ENCODE measurements at regions not wholly inside any gene's neighbourhood (a gene's known extent, or its start where the extent isn't known, plus 50 kb on each side); places are given as distances from the start of the nearest gene placed in this dataset.
"Not testable (repeated sequence)": the region's sequence is repeated elsewhere in the genome, so short reads cannot be mapped to it uniquely, and the experiment has no call there.

- H3K27me3 ChIP-seq (ENCODE audit: control insufficient read depth in 4 of 4, insufficient read depth in 4 of 4, low read length in 3 of 4), result no peaks in the 10 kb centered on the region
- no peak overlapping the region for H3K9ac ChIP-seq (ENCODE audit: low read depth in 1 of 2, low read length in 2 of 2)
- no peaks in the 10 kb centered on the region for H3K9me3 ChIP-seq (ENCODE audit: control insufficient read depth in 4 of 4, low read length in 3 of 4)
- no peak for TF ChIP-seq RAD21 (IDR thresholded peaks at IDR 0.05)
- TF ChIP-seq ATF3 (IDR thresholded peaks at IDR 0.05), result no peak
- no peak for TF ChIP-seq HNF4A (conservative IDR thresholded peaks at IDR 0.05)
- TF ChIP-seq MAX (IDR thresholded peaks at IDR 0.05), result no peak
- TF ChIP-seq EGR1 (IDR thresholded peaks at IDR 0.05; ENCODE audit: low read depth in 2 of 2), result no peak
- TF ChIP-seq FOXA1 (IDR thresholded peaks at IDR 0.05), result no peak
- TF ChIP-seq RXRA (IDR thresholded peaks at IDR 0.05), result no peak
- TF ChIP-seq NR2F2 (IDR thresholded peaks at IDR 0.05), result no peak
- no peak for TF ChIP-seq JUND (IDR thresholded peaks at IDR 0.05)
- 94% methylated on average over 3 of the region's 3 CpGs for WGBS
- no peak overlapping the region for H3K4me3 ChIP-seq (ENCODE audit: low read depth in 1 of 3, low read length in 3 of 3)
- H3K36me3 ChIP-seq (ENCODE audit: control insufficient read depth in 4 of 4, insufficient read depth in 3 of 4, low read depth in 1 of 4, low read length in 3 of 4), result no peaks in the 10 kb centered on the region
- H3K27ac ChIP-seq (ENCODE audit: low read depth in 1 of 2, low read length in 2 of 2), result no peak overlapping the region
- DNase-seq (ENCODE audit: low spot score), result no peak
- no peaks in the 10 kb centered on the region for H3K4me1 ChIP-seq (ENCODE audit: control insufficient read depth in 4 of 4, insufficient read depth in 4 of 4, low read length in 3 of 4)
Measured at GRCh38 chr5:82465235-82465634, 187.1 kb upstream of the RPS23 start.

GRCh38 chr5:82459626-82460025 is 181.5 kb upstream of the RPS23 start:
- 92% methylated on average over 6 of the region's 6 CpGs for WGBS
- Histone ChIP-seq H3K27ac (ENCODE audit: low read depth in 1 of 2, low read length in 2 of 2) (no peak overlapping the region), H3K4me3 (ENCODE audit: low read depth in 1 of 3, low read length in 3 of 3) (no peak overlapping the region), H3K9ac (ENCODE audit: low read depth in 1 of 2, low read length in 2 of 2) (no peak overlapping the region), H3K9me3 (ENCODE audit: control insufficient read depth in 4 of 4, low read length in 3 of 4) (peaks cover 3 to 6% (median 4%) of the 10 kb centered on the region in 4 donors), H3K36me3 (ENCODE audit: control insufficient read depth in 4 of 4, insufficient read depth in 3 of 4, low read depth in 1 of 4, low read length in 3 of 4) (no peaks in the 10 kb centered on the region), H3K27me3 (ENCODE audit: control insufficient read depth in 4 of 4, insufficient read depth in 4 of 4, low read length in 3 of 4) (no peaks in the 10 kb centered on the region), H3K4me1 (ENCODE audit: control insufficient read depth in 4 of 4, insufficient read depth in 4 of 4, low read length in 3 of 4) (no peaks in the 10 kb centered on the region)
- TF ChIP-seq JUND (IDR thresholded peaks at IDR 0.05), result no peak
- TF ChIP-seq YY1 (IDR thresholded peaks at IDR 0.05), result no peak
- TF ChIP-seq CTCF (IDR thresholded peaks at IDR 0.05; ENCODE audit: low read depth, low read length, missing input control), result no peak
- no peak for TF ChIP-seq FOXA2 (IDR thresholded peaks at IDR 0.05)
- no peak for TF ChIP-seq GABPA (IDR thresholded peaks at IDR 0.05 in 1 of 2, conservative IDR thresholded peaks at IDR 0.05 in 1 of 2)
- no peak for TF ChIP-seq EGR1 (IDR thresholded peaks at IDR 0.05; ENCODE audit: low read depth in 2 of 2)
- no peak for TF ChIP-seq NR2F2 (IDR thresholded peaks at IDR 0.05)
- no peak for TF ChIP-seq FOXA1 (IDR thresholded peaks at IDR 0.05)
- no peak for TF ChIP-seq MAX (IDR thresholded peaks at IDR 0.05)
- DNase-seq (ENCODE audit: low spot score), result no peak

GRCh38 chr5:82455317-82455716 is 177.2 kb upstream of the RPS23 start:
- DNase-seq (ENCODE audit: low spot score); H3K27ac ChIP-seq (ENCODE audit: low read depth in 1 of 2, low read length in 2 of 2); H3K4me1 ChIP-seq (ENCODE audit: control insufficient read depth in 4 of 4, insufficient read depth in 4 of 4, low read length in 3 of 4); H3K4me3 ChIP-seq (ENCODE audit: low read depth in 1 of 3, low read length in 3 of 3); H3K27me3 ChIP-seq (ENCODE audit: control insufficient read depth in 4 of 4, insufficient read depth in 4 of 4, low read length in 3 of 4); H3K9ac ChIP-seq (ENCODE audit: low read depth in 1 of 2, low read length in 2 of 2); H3K36me3 ChIP-seq (ENCODE audit: control insufficient read depth in 4 of 4, insufficient read depth in 3 of 4, low read depth in 1 of 4, low read length in 3 of 4); H3K9me3 ChIP-seq (ENCODE audit: control insufficient read depth in 4 of 4, low read length in 3 of 4): not testable (repeated sequence)
- 90% methylated on average over 4 of the region's 4 CpGs for WGBS
